VCaP (cell line): ENCODE measurements at regions not wholly inside any gene's neighbourhood (a gene's known extent, or its start where the extent isn't known, plus 50 kb on each side); places are given as distances from the start of the nearest gene placed in this dataset.

ENCODE experiments used
- H3K27ac ChIP-seq: fragments of 450-650 bp; 2 replicates; pipeline ENCODE4 v1.5.1; 2017
- TF ChIP-seq, protein P1 (sequence below): fragments of 450-650 bp; conservative IDR thresholded peaks from 2 replicates; pipeline ENCODE4 v1.5.1; 2017; ENCODE audit warnings: mild to moderate bottlenecking, moderate library complexity

DNA sequence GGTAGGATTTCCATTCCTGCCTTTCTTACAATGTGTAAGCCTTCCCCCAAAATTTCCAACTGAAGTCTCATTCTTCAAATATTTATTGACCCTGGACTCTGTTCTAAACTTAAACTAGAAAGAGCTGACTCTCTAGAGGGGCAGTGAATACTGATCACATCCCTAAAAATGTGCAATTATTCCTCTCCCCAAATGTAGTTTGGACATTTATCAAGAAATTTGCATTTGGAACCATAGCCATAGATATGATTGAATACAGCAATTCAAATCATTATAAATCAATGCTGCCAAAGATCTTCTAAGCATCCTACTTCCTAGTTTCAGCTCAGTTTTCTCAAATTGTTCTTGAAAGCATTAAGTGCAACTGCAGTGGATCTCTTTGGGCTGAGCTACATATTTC is 525.7 kb downstream of the RAB28 start:
- TF ChIP-seq, protein P1, sequence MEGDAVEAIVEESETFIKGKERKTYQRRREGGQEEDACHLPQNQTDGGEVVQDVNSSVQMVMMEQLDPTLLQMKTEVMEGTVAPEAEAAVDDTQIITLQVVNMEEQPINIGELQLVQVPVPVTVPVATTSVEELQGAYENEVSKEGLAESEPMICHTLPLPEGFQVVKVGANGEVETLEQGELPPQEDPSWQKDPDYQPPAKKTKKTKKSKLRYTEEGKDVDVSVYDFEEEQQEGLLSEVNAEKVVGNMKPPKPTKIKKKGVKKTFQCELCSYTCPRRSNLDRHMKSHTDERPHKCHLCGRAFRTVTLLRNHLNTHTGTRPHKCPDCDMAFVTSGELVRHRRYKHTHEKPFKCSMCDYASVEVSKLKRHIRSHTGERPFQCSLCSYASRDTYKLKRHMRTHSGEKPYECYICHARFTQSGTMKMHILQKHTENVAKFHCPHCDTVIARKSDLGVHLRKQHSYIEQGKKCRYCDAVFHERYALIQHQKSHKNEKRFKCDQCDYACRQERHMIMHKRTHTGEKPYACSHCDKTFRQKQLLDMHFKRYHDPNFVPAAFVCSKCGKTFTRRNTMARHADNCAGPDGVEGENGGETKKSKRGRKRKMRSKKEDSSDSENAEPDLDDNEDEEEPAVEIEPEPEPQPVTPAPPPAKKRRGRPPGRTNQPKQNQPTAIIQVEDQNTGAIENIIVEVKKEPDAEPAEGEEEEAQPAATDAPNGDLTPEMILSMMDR: no peak
- H3K27ac ChIP-seq: no peak overlapping the region

DNA sequence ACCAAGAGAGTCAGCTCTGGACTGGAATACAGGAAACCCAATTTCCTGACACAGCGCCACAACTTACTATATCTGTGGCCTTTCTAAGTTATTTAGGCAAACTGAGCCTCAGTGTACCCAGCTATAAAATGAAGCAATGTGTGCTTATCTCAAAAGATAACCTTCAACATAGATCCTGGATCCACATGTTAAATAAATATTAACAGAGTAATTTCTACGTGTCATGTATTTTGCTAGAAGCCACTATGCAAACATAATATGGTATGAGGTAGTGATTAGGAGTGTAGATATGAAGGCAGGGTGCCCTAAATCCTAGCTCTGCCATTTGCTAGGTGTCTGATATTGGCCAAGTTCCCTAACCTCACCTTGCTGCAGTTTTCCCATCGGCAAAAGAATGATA is 527.0 kb downstream of the RAB28 start:
- TF ChIP-seq, protein P1: no peak
- no peak overlapping the region for H3K27ac ChIP-seq

DNA sequence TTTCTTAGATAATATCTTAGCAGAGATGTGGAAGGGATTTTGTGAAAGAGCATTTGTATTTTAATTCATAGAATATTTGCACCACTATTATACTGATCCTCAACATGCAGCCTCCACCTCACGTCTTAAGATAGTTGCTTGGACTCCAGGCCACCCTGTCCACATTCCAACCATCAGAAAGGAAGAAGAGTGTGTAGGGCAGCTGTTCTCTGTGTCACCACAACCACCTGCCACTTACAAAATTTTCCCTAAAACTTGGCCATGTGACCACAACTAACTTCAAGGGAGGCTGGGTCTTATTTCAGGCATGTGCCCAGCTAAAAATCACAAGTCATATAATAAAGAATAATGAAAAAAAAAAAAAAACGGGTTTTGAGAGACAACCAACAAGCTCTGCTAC is 528.1 kb downstream of the RAB28 start:
- H3K27ac ChIP-seq: no peak overlapping the region
- TF ChIP-seq, protein P1: no peak

DNA sequence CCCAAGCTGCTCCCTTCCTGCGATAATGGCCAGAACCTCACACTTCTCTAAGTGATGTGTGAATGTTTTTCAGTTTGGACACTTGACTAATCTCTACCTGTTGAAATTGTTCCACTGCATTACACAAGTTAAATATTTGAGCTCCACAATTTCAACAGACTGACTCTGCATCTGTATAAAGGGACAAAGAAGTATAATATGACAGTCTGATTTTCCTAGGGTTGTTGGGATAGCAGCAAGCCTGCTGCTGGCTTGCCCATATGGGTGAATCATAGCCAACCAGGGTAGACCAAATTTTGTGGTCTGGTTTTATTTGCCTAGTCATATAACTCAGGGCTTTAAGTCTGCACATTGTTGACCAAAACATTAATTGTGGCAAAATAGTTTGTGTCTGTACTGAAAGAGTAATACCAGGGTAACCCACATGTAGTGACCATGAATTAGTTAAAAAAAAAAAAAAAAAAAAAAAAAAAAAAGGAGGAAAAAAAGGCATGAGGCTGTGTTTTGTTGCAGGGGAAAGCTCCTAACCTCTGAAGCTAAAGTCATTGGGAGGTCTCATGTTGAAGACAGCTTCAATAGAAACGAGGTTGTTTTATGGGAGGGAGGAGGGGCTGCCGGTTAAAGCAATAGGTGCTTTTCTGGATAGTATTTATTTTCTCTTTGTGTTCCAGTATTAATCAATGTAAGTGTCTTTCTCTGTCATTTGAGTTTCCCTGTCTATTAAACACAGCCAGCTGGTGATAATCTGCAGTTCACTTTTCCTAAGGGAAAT is 534.2 kb downstream of the RAB28 start:
- H3K27ac ChIP-seq: no peak overlapping the region
- TF ChIP-seq, protein P1: no peak

DNA sequence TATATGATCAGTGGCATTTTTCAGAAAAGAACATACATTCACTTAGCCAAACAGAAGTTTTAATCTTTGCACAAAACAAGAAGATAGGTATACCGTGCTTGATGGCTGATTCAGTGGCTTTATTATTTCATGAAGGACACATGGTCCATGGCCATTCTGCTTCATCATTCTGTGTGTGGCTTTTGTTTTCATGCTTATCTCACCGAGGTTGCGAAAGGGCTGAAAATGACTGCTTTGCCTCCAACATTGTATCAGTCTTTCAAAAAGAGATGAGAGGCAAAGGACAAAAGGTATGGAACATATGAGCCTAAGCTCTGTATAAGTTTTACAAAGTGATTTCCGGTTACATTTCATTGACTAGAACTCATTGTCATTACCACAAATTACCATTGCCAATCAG is 541.1 kb downstream of the RAB28 start:
- TF ChIP-seq, protein P1: no peak
- H3K27ac ChIP-seq: no peak overlapping the region

DNA sequence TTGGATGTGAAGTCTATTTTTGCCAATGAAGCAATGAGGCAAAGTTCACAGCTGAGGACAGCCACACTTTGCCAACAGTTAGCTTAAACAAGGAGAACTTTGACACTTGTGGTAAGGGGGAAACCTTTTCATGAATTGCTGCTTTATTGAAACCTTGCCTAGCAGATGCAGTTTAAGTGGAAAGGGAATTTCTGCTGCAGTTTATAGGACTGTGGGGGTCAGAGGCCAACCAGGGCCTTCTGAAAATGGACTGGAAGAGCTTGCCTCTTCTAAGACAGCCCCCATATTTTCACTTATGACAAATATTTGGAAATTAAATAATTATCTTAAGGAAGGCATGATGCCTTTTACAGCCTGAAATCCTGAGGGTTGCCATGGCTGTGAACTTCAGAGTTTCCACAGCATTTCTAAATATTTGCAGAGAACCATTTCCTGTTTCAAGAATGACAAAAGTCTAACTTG is 550.3 kb downstream of the RAB28 start:
- TF ChIP-seq, protein P1: no peak
- H3K27ac ChIP-seq: no peak overlapping the region

DNA sequence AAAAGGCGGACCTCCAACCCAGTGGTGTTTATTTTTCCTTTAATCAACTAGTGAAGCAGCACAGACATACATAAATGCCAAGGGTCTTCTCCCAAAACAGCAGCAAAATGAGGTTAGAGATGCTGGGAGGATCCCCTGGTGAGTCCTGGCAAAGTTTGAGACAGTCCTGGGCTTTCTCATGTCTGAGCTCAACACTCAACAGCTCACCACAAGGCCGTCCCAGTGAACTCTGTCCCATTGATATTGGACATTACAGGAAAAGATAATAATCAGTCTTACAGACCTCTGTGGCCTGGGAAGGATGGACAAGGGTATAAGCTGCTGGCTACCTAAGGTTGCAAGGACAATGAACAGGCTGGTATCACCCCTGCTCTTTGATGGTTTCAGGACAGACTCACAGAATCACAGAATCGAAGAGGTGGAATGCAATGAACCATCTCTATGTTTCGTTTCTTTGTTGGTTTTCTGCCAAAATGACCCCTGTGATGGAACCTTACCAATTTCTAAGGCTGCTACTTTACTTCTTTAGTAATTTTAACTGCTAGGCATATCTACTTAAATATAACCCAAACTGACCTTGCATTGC is 551.8 kb downstream of the RAB28 start:
- H3K27ac ChIP-seq: no peak overlapping the region
- TF ChIP-seq, protein P1: no peak
